Aorta (tissue), 5 donors: ENCODE measurements at regions not wholly inside any gene's neighbourhood (a gene's known extent, or its start where the extent isn't known, plus 50 kb on each side); places are given as distances from the start of the nearest gene placed in this dataset.

Source experiments
- ATAC-seq: fragments of 200-7000 bp; cut with Tn5 transposase; one replicate; pipeline ENCODE4 v1.9.1; 2022; ENCODE audit warnings: moderate library complexity; ENCODE audit not compliant: low FRiP score
- DNase-seq, 2 donors: peaks; one replicate each; pipeline ENCODE4 v3.0.0-alpha.2; 2020
- H3K27ac ChIP-seq, 2 donors: one replicate each; pipeline ENCODE4 v1.5.1; 2013; ENCODE audit warnings: low read length in 2 of 2, mild to moderate bottlenecking in 2 of 2, moderate library complexity in 2 of 2, control low read depth in 1 of 2, inconsistent platforms in 1 of 2, low read depth in 1 of 2
- H3K27me3 ChIP-seq, 2 donors: one replicate each; pipeline ENCODE4 v1.6.1; 2013; ENCODE audit warnings: control low read depth in 1 of 2, low read length in 1 of 2, mild to moderate bottlenecking in 1 of 2, moderate library complexity in 1 of 2; ENCODE audit not compliant: insufficient read depth in 2 of 2, control insufficient read depth in 1 of 2
- H3K36me3 ChIP-seq, 2 donors: one replicate each; pipeline ENCODE4 v1.6.1; 2013; ENCODE audit warnings: control low read depth in 1 of 2, low read length in 1 of 2, mild to moderate bottlenecking in 1 of 2; ENCODE audit not compliant: insufficient read depth in 2 of 2, control insufficient read depth in 1 of 2
- H3K4me1 ChIP-seq, 2 donors: one replicate each; pipeline ENCODE4 v1.6.1; 2013; ENCODE audit warnings: low read length in 2 of 2, control low read depth in 1 of 2, mild to moderate bottlenecking in 1 of 2, moderate library complexity in 1 of 2; ENCODE audit not compliant: insufficient read depth in 2 of 2, control insufficient read depth in 1 of 2
- H3K4me3 ChIP-seq, 2 donors: one replicate each; pipeline ENCODE4 v1.5.1; 2013; ENCODE audit warnings: low read length in 2 of 2, control low read depth in 1 of 2, mild to moderate bottlenecking in 1 of 2
- H3K9me3 ChIP-seq: one replicate; pipeline ENCODE4 v1.6.1; 2013; ENCODE audit warnings: mild to moderate bottlenecking, low read length; ENCODE audit not compliant: control insufficient read depth
- WGBS, 2 donors: extraction: QIAGEN DNeasy Blood & Tissue Kit; methylation state at CpG; one replicate each; pipeline ENCODE4 v1.1.7; 2013; 5-methylcytosine and 5-hydroxymethylcytosine counted together
- intact Hi-C, 2 donors: fragments of 100-400 bp; cut with DNase I; formaldehyde crosslinking; loops; one replicate each; pipeline versions ENCODE4 v1.14.2 to v1.15.0; 2022
- donor health status: healthy with polysubstance abuse.
- donor health status: Bipolar disorder and iron deficiency.
- donor health status: DM: no; HTN: no; CAD: no.
- donor health status: DM: no; HTN: no; CAD: no.
- donor health status: DM: yes; HTN: yes; CAD: no.

DNA sequence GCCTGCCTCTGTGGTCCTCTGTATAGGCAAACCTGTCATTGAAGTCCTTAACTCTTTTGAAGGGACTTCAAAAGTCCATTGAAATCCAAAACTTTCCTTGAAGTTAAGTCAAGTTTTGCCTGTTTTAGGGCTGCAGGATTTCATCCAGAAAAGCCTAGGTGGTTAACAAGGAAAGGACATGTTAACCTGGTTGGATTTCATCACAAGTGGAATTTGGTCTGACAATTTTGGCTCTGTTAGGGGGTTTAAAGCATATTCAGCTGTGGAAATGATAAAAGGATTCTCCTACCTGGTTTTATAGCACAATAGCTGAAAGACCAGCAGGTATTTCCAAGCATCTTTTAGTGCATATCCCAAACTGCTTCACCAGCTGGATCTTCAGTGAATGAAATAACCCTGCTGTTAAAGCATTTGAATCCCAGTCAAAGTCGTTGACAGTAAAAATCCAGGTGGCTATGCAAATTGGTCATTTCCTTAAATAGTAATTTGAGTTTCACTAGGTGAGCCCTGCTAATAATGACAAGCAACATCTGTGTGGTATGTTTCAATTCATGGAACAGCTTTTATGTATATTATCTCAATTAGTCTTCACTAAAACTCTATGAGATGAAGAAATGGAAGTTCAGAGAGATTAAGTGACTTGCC, 400.5 kb downstream of the ETNK1 start:
- DNase-seq (no peak), ATAC-seq (no peak)
- 67 to 68% methylated on average over 1 of the region's 1 CpG for WGBS, 2 donors
- intact Hi-C loops: no loop called here
- no peak overlapping the region for H3K4me3 ChIP-seq
- no peaks in the 10 kb centered on the region for H3K36me3 ChIP-seq
- no peak overlapping the region for H3K27ac ChIP-seq
- H3K4me1 ChIP-seq: no peaks in the 10 kb centered on the region
- H3K9me3 ChIP-seq: peaks cover 1% of the 10 kb centered on the region
- H3K27me3 ChIP-seq: no peaks in the 10 kb centered on the region

DNA sequence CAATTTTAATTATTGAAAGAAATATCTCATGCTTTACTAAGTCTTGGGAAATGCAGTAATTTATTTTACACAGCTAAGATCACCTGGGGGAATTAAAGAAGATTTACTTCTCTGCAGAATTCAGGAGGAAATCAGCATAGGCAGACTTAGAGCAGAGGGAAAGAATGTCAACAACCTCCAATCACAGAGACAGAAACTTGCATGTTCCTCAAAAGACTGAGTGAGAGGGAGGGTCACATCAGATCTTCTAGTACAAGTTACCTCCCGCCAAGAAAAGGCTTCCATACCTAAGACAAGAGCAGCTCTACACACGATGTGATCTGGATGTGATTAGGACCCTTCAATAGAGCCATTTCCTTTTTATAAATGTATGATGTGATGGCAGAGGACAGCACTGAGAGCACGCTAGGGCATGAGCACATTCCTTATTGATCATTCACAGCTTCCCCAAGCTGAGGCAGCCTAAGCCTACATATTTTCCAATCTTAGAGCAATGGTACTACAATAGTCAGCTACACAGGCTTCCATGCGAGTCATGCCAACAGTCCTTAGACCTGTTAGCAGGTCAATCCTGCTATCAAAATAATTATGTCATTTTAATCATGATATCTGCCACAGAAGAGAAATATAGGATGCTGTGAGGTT, 403.3 kb downstream of the ETNK1 start:
- H3K4me1 ChIP-seq: peaks cover 0 to 3% of the 10 kb centered on the region in 2 donors
- intact Hi-C loops: no loop called here
- DNase-seq: no peak
- H3K36me3 ChIP-seq: no peaks in the 10 kb centered on the region
- ATAC-seq: no peak
- H3K27ac ChIP-seq: no peak overlapping the region
- 73 to 76% methylated on average over 4 of the region's 4 CpGs for whole genome bisulfite sequencing, 2 donors
- H3K4me3 ChIP-seq: no peak overlapping the region
- H3K27me3 ChIP-seq: no peaks in the 10 kb centered on the region
- H3K9me3 ChIP-seq: peaks cover 1% of the 10 kb centered on the region

DNA sequence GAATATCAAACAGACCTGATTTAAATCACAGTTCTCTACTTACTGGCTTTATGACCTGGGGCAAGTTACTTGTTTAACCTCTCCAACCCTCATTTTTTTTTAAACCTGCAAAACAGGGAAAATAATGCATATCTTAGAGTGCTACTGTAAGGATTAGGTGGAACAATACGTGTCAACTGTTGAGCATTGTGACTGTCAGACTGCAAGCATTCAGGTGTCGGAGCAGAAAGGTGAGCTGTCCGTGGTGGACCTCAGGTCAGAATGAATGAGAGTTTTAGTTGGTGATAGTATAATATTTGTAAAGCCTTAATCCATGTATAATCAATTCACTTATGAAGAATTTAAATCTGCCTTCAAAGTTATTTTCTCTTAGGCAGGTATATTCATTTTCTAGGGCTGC, 404.2 kb downstream of the ETNK1 start:
- intact Hi-C loops: no loop called here
- 94 to 95% methylated on average over 3 of the region's 3 CpGs for WGBS, 2 donors
- H3K9me3 ChIP-seq: peaks cover 1% of the 10 kb centered on the region
- no peak overlapping the region for H3K27ac ChIP-seq
- ATAC-seq (no peak), DNase-seq (no peak)
- no peaks in the 10 kb centered on the region for H3K36me3 ChIP-seq
- peaks cover 0 to 4% of the 10 kb centered on the region in 2 donors for H3K4me1 ChIP-seq
- H3K4me3 ChIP-seq: no peak overlapping the region
- H3K27me3 ChIP-seq: no peaks in the 10 kb centered on the region

DNA sequence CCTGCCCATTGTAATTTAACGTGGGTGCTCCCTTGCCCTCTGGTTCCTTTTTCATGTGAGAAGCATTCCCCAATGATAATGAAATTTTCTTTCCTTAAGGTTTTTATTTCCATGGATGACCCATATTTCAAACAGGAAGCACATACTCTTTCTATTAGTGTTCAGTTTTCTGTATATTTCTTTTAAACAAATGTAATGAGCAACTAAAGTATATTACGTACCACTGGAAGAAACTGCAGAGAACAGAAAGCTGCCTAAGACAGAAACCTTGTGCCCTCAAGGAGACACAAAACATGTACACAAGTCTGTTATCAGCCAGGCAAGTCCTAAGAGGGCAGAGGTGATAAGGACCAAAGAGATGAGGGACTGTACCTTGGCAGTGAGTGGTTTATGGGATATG, 414.9 kb downstream of the ETNK1 start:
- H3K27me3 ChIP-seq: no peaks in the 10 kb centered on the region
- H3K27ac ChIP-seq: no peak overlapping the region
- intact Hi-C loops: no loop called here
- H3K4me3 ChIP-seq: no peak overlapping the region
- no peaks in the 10 kb centered on the region for H3K36me3 ChIP-seq
- no peak for DNase-seq
- H3K4me1 ChIP-seq: no peaks in the 10 kb centered on the region
- ATAC-seq: no peak
- WGBS, 2 donors: 86% methylated on average over 2 of the region's 2 CpGs
- H3K9me3 ChIP-seq: no peaks in the 10 kb centered on the region

DNA sequence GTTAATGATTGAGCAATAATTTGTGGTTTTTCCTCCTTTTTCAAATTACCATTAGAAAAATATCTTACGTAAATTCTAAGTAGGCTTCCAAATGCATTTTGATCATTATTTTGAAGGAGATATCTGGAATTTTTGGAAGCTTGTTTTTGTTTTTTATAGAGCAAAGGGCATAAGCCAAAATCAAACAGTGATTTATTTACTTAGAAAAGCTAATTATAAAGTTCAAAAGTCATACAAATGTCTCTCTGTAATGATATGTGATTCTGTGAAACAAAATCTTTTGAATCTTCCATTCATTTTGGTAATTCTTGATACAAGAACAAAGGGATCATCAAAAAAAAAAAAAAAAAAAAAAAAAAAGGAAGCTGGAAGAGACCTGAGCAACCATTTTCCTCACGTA, 416.8 kb downstream of the ETNK1 start:
- no peak for DNase-seq
- no peaks in the 10 kb centered on the region for H3K36me3 ChIP-seq
- H3K4me3 ChIP-seq: no peak overlapping the region
- no peaks in the 10 kb centered on the region for H3K9me3 ChIP-seq
- intact Hi-C loops: no loop called here
- no peaks in the 10 kb centered on the region for H3K4me1 ChIP-seq
- no peak for ATAC-seq
- no peak overlapping the region for H3K27ac ChIP-seq
- no peaks in the 10 kb centered on the region for H3K27me3 ChIP-seq
- 94 to 97% methylated on average over 2 of the region's 2 CpGs for WGBS, 2 donors

DNA sequence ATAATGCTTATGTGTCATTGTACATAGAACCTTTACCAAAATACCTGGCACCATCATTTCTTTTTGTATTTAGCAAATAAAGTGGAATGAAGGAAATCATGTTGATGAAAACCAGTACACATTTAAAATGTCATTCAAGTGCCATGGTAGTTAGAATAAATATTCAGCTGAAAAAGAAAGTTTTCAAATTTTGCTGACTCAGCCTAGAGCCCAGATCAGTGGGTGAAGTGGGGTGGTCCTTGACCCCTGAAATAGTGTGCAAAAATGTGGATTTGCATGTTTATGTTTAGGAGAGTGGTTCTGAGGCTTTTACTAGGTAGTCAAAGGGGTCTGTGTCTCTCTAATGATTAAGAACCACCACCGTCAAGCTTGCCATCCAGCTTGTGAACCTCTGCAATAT, 418.7 kb downstream of the ETNK1 start:
- DNase-seq (no peak), ATAC-seq (no peak)
- Histone ChIP-seq H3K4me1 (no peaks in the 10 kb centered on the region), H3K27me3 (no peaks in the 10 kb centered on the region), H3K4me3 (no peak overlapping the region), H3K27ac (no peak overlapping the region), H3K9me3 (no peaks in the 10 kb centered on the region), H3K36me3 (no peaks in the 10 kb centered on the region)
- WGBS, 2 donors: 87 to 99% methylated on average over 1 of the region's 1 CpG
- intact Hi-C loops: no loop called here

DNA sequence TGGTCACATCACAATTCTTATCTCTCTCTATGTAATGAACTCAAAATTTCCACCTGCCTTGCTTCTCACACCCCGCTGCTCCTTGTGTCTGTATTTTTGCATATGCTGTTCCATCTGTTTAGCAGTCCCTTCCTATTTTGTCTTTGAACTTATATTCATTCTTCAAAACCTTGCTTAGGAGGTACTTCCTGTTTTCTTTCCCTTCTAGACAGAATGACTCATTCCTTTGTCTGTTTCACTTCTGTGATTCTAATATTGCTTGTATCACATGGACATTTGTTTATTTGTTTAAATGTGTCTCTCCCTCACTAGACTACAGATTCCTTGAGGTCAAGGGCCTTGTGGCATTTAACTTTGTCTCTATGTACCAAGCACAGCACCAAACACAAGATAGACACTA, 424.2 kb downstream of the ETNK1 start:
- WGBS, 2 donors: 93 to 96% methylated on average over 1 of the region's 1 CpG
- Histone ChIP-seq H3K36me3 (no peaks in the 10 kb centered on the region), H3K27me3 (no peaks in the 10 kb centered on the region), H3K4me1 (no peaks in the 10 kb centered on the region), H3K27ac (no peak overlapping the region), H3K4me3 (no peak overlapping the region), H3K9me3 (no peaks in the 10 kb centered on the region)
- intact Hi-C loops: no loop called here
- ATAC-seq (no peak), DNase-seq (no peak)

DNA sequence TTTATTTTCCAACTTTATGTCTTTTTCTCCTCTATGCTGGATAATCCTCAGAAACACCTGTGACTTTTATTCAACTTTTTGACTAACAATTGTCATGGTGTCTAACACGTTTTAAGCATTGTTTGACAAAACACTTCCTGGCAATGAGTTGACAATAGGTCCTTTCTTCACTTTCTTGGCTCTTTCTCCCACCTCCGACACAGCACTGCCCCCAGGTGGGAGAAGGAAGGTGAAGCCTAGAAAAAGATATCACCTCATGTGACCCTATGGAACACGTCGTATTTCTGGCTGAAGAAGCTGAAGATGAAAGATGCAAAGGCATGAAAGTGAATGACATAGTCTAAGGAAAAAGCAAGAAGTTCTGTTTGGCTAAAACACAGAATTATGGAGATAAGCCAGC, 430.0 kb downstream of the ETNK1 start:
- no peak for ATAC-seq
- intact Hi-C loops: loop anchor here in 1 of 2 donors (2.0 kb wide), 1 partner anchor 196 kb away; no protein-coding TSS in a partner anchor

DNA sequence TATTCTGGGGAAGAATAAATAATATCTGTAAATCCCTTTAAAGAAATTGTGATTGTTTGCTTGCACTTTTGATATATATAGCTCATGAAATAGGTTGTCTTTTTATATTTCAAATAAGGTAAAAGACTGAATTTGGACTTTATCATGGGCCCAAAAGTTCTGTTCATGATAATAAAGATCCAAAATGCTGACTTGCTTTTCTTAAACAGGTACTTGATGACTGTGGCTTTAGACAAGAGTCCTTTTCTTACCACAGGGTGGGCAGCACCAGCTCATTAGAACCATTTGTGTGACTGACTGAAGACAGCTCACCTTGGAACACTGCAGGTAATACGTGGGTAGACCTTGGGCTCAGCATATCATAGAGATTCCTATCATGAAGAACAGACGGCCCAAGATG, 432.6 kb downstream of the ETNK1 start:
- 90 to 92% methylated on average over 2 of the region's 2 CpGs for WGBS, 2 donors
- ATAC-seq (no peak), DNase-seq (no peak)
- Histone ChIP-seq H3K4me3 (no peak overlapping the region), H3K27ac (no peak overlapping the region), H3K36me3 (no peaks in the 10 kb centered on the region), H3K27me3 (no peaks in the 10 kb centered on the region), H3K9me3 (no peaks in the 10 kb centered on the region), H3K4me1 (no peaks in the 10 kb centered on the region)
- intact Hi-C loops: no loop called here

More for the DNA sequence above, 430.0 kb downstream of the ETNK1 start:
- Histone ChIP-seq H3K36me3 (no peaks in the 10 kb centered on the region), H3K4me3 (no peak overlapping the region), H3K9me3 (no peaks in the 10 kb centered on the region), H3K4me1 (no peaks in the 10 kb centered on the region), H3K27me3 (no peaks in the 10 kb centered on the region), H3K27ac (no peak overlapping the region)
- no peak for DNase-seq
- 17 to 22% methylated on average over 4 of the region's 4 CpGs for WGBS, 2 donors
